BJ (cell line): ENCODE measurements at regions not wholly inside any gene's neighbourhood (a gene's known extent, or its start where the extent isn't known, plus 50 kb on each side); places are given as distances from the start of the nearest gene placed in this dataset.
"Not testable (repeated sequence)": the region's sequence is repeated elsewhere in the genome, so short reads cannot be mapped to it uniquely, and the experiment has no call there.

Experiments used
- CTCF ChIA-PET: fragments of 350-600 bp; formaldehyde crosslinking; extraction: SDS; loops from one replicate; lab custom pipeline; 2021; ENCODE audit warnings: antibody characterized with exemption, inconsistent platforms; lab: Yijun Ruan, JAX
- POLR2A ChIA-PET: fragments of 300-600 bp; sonication (Branson Sonifier 250); formaldehyde crosslinking; extraction: SDS; loops from one replicate; lab custom pipeline; 2021; ENCODE audit warnings: antibody characterized with exemption; lab: Charles Lee
- DNase-seq: peaks from one replicate; pipeline ENCODE4 v3.0.0-alpha.2; 2011; ENCODE audit warnings: low read depth
- H3K27me3 ChIP-seq: 2 replicates; pipeline ENCODE4 v1.6.0; 2011; ENCODE audit warnings: low read length; ENCODE audit not compliant: control insufficient read depth, insufficient read depth
- H3K36me3 ChIP-seq: 2 replicates; pipeline ENCODE4 v1.5.1; 2011; ENCODE audit warnings: low read length; ENCODE audit not compliant: control insufficient read depth, insufficient read depth
- H3K4me3 ChIP-seq: 2 replicates; pipeline ENCODE4 v1.5.1; 2011; ENCODE audit warnings: low read depth, mild to moderate bottlenecking, control low read depth, low read length
- CTCF ChIP-seq: IDR thresholded peaks from 2 replicates; pipeline ENCODE4 v1.5.1; 2011; ENCODE audit warnings: low read depth, mild to moderate bottlenecking, control low read depth, inconsistent platforms, low read length, moderate library complexity; ENCODE audit not compliant: insufficient read depth

DNA sequence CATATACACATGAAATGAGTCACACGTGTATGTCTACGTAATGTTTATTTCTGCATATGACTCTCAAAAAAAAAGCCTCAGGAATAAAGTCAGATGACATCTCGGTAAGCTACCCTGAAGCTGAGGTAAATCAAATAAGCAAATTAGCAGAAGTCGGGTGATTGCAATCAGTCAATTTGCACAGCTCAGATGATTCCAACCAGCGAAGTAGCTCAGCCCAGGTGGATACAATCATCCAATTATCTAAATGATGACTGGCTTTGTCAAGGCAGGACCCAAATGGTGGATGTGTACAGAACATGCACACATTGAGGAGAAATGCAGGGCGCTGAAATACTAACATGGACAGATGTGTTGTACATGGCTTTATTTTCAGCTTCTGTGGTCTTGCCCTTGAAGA is 148.5 kb downstream of the ZNF486 start:
- Histone ChIP-seq H3K4me3 (no peak overlapping the region), H3K27me3 (no peaks in the 10 kb centered on the region), H3K36me3 (no peaks in the 10 kb centered on the region)
- no peak for DNase-seq
- CTCF ChIA-PET = no interaction called here
- POLR2A ChIA-PET = no interaction called here
- TF ChIP-seq CTCF = no peak

- Histone ChIP-seq H3K4me3 (no peak overlapping the region), H3K36me3 (no peaks in the 10 kb centered on the region), H3K27me3 (no peaks in the 10 kb centered on the region)
- CTCF ChIA-PET = interaction anchor here (0.6 kb wide), 1 partner anchor 505 kb away, joined by 3 read pairs; no protein-coding TSS in a partner anchor
- POLR2A ChIA-PET = no interaction called here
- TF ChIP-seq CTCF = no peak
- DNase-seq = no peak
These were observed 146.9 kb downstream of the ZNF486 start for GRCh38 chr19:20313894-20314293.

DNA sequence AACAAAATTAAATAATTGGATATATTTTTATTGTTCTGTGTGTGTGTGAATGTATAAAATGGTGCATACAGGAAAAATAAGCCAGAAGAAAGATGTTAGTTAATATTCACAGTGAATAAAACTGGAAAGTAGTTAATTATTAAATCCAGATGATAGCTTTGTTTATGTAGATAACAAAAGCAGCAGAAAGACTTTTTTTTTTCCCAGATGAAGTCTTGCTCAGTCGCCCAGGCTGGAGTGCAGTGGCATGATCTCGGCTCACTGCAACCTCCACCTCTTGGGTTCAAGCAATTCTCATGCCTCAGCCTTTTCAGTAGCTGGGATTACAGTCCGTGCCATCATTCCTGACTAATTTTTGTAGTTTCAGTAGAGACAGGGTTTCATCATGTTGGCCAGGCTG is 140.1 kb downstream of the ZNF486 start:
- DNase-seq = no peak
- no peaks in the 10 kb centered on the region for H3K27me3 ChIP-seq
- CTCF ChIA-PET = no interaction called here
- H3K36me3 ChIP-seq = no peaks in the 10 kb centered on the region
- POLR2A ChIA-PET = no interaction called here
- no peak for TF ChIP-seq CTCF
- no peak overlapping the region for H3K4me3 ChIP-seq

DNA sequence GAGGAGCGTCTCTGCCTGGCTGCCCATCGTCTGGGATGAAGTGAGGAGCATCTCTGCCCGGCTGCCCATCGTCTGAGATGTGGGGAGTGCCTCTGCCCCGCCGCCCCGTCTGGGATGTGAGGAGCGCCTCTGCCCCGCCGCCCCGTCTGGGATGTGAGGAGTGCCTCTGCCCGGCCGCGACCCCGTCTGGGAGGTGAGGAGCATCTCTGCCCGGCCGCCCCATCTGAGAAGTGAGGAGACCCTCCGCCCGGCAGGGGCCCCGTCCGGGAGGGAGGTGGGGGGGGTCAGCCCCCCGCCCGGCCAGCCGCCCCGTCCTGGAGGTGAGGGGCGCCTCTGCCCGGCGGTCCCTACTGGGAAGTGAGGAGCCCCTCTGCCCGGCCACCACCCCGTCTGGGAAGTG is 129.3 kb downstream of the ZNF486 start:
- H3K27me3 ChIP-seq, CTCF ChIA-PET, H3K36me3 ChIP-seq, POLR2A ChIA-PET, H3K4me3 ChIP-seq, DNase-seq: not testable (repeated sequence)

DNA sequence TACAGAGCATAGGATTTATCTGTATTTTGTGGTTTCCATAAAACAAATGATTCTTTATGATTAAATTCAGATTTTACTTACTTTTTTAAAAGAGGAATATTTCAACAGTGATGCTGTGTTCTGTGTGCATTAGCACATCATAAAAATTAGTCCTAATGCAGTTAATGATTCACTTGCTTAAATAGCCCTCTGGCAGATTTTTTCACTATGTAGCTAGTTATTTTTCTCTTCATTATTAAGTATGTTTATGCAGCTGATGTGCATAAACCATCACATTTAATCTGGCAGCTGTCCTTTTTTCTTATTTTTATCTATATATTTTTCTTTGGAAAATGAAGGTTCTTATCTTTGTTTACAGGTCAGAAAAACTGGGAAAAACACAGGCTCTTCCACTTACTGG is 127.2 kb downstream of the ZNF486 start:
- no peak for DNase-seq
- ChIA-PET CTCF (no interaction called here), POLR2A (no interaction called here)
- Histone ChIP-seq H3K36me3 (no peaks in the 10 kb centered on the region), H3K27me3 (no peaks in the 10 kb centered on the region), H3K4me3 (no peak overlapping the region)
- no peak for TF ChIP-seq CTCF

- CTCF ChIA-PET, H3K27me3 ChIP-seq, H3K36me3 ChIP-seq, DNase-seq, H3K4me3 ChIP-seq, POLR2A ChIA-PET: not testable (repeated sequence)
These were observed 125.5 kb downstream of the ZNF486 start for GRCh38 chr19:20292520-20292919.
